ENCODE measurements at regions not wholly inside any gene's neighbourhood (a gene's known extent, or its start where the extent isn't known, plus 50 kb on each side); places are given as distances from the start of the nearest gene placed in this dataset. TPM values are rescaled to one million over a fixed set of nuclear protein-coding genes. Genes with fewer than 3 reads are reported as not detected.

- Histone ChIP-seq H2AK5ac (ENCODE audit: low read depth, low read length) (no peak overlapping the region), H2BK120ac (ENCODE audit: low read depth, low read length) (no peak overlapping the region), H4K91ac (ENCODE audit: insufficient read depth, low read depth, low read length) (no peak overlapping the region), H3K79me1 (ENCODE audit: low read depth in 1 of 2, low read length in 2 of 2) (no peaks in the 10 kb centered on the region), H3K9me1 (ENCODE audit: insufficient read depth, low read length) (no peaks in the 10 kb centered on the region), H3K4ac (ENCODE audit: low read depth, low read length) (no peak overlapping the region), H3K4me1 (ENCODE audit: control insufficient read depth, insufficient read depth, low read length) (peaks cover 1% of the 10 kb centered on the region; the same call in 1 of the 2 replicates), H3K23ac (ENCODE audit: low read depth, low read length) (no peak overlapping the region), H3K9me3 (ENCODE audit: control insufficient read depth, insufficient read depth, low read length) (no peaks in the 10 kb centered on the region), H2AFZ (replicated peaks; ENCODE audit: low read length, poor library complexity) (no peak overlapping the region), H3K56ac (ENCODE audit: extremely low read depth, insufficient read depth, low read length) (no peak overlapping the region), H3K4me3 (ENCODE audit: insufficient read depth, low read depth, low read length) (no peak overlapping the region), H2AK9ac (replicated peaks; ENCODE audit: low read depth, low read length, poor library complexity) (no peak overlapping the region), H2BK15ac (ENCODE audit: low read depth, low read length) (no peak overlapping the region), H4K20me1 (ENCODE audit: insufficient read depth, low read length) (no peaks in the 10 kb centered on the region), H3K36me3 (ENCODE audit: control insufficient read depth, insufficient read depth, low read length) (no peaks in the 10 kb centered on the region), H2BK5ac (ENCODE audit: low read depth, low read length, poor library complexity, severe bottlenecking) (no peak overlapping the region), H3K9ac (ENCODE audit: low read depth, low read length) (no peak overlapping the region), H3K14ac (replicated peaks; ENCODE audit: low read depth, low read length) (no peak overlapping the region), H3K27ac (ENCODE audit: insufficient read depth, low read length) (no peak overlapping the region), H3K18ac (ENCODE audit: low read depth, low read length) (no peak overlapping the region), H4K8ac (ENCODE audit: low read depth in 2 of 2, low read length in 2 of 2) (no peak overlapping the region), H4K5ac (ENCODE audit: low read depth, low read length) (no peak overlapping the region), H3K27me3 (ENCODE audit: control insufficient read depth, insufficient read depth, low read length) (no peaks in the 10 kb centered on the region), H2BK20ac (ENCODE audit: low read depth, low read length) (no peak overlapping the region), H3K4me2 (ENCODE audit: low read depth, low read length) (no peak overlapping the region)
- ATAC-seq (ENCODE audit: low read depth) (no peak), DNase-seq (no peak)
- dilution Hi-C loops (cut with HindIII; ENCODE audit: low sequenced_read_pairs, unreplicated experiment), result no loop called here
- 80% methylated on average over 4 of the region's 7 CpGs; no CpG with 5 or more reads in 1 of the 2 experiments for WGBS, 2 experiments (ENCODE audit: extremely low coverage in 2 of 2, insufficient read length in 1 of 2)
- CTCF ChIA-PET, result no interaction called here
- POLR2A ChIA-PET (ENCODE audit: unreplicated experiment), result no interaction called here
- BruUV-seq (replicated peaks), result no TSS peak
- intact Hi-C loops (cut with micrococcal nuclease), result no loop called here
- no peak for TF ChIP-seq RAD21 (IDR thresholded peaks at IDR 0.05; ENCODE audit: low read length)
- TF ChIP-seq CEBPB (IDR thresholded peaks at IDR 0.05; ENCODE audit: low read depth, low read length), result no peak
- no peak for TF ChIP-seq POLR2A (IDR thresholded peaks at IDR 0.05; ENCODE audit: low read depth, low read length)
- no peak for TF ChIP-seq NFE2L2 (IDR thresholded peaks at IDR 0.05; ENCODE audit: low read depth, low read length)
- TF ChIP-seq CTCF (conservative IDR thresholded peaks at IDR 0.05; ENCODE audit: low read depth, low read length), result no peak
- in situ Hi-C loops (cut with MboI; ENCODE audit: low sequenced_read_pairs), result no loop called here
Observed at GRCh38 chr7:106814887-106815286, 50.2 kb upstream of the PIK3CG start.

Small RNA genes lying in the stretch of these regions (microRNA-seq; reads per million reads assigned to microRNA genes)
- gene RNA5SP236 (ENCODE audit: insufficient read depth, insufficient read length), result not detected

Small RNA genes lying in the stretch of these regions (small RNA-seq; reads per million reads assigned to genes)
- 0 reads per million in 5 experiments for gene RNA5SP236
